IPS-18a (cell line): ENCODE measurements at regions not wholly inside any gene's neighbourhood (a gene's known extent, or its start where the extent isn't known, plus 50 kb on each side); places are given as distances from the start of the nearest gene placed in this dataset.

ENCODE experiments used
- H3K27ac ChIP-seq: one replicate; pipeline ENCODE4 v1.5.1; 2013; ENCODE audit warnings: low read length
- H3K27me3 ChIP-seq: one replicate; pipeline ENCODE4 v1.6.1; 2013; ENCODE audit warnings: mild to moderate bottlenecking, low read length; ENCODE audit not compliant: control insufficient read depth, insufficient read depth
- H3K36me3 ChIP-seq: one replicate; pipeline ENCODE4 v1.6.1; 2013; ENCODE audit warnings: low read depth, low read length; ENCODE audit not compliant: control insufficient read depth
- H3K4me1 ChIP-seq: one replicate; pipeline ENCODE4 v1.6.1; 2013; ENCODE audit warnings: low read depth, low read length; ENCODE audit not compliant: control insufficient read depth
- H3K4me3 ChIP-seq: one replicate; pipeline ENCODE4 v1.5.1; 2013; ENCODE audit warnings: low read length
- H3K9ac ChIP-seq: one replicate; pipeline ENCODE4 v1.6.1; 2013; ENCODE audit warnings: mild to moderate bottlenecking, low read length, moderate library complexity
- H3K9me3 ChIP-seq: one replicate; pipeline ENCODE4 v1.6.1; 2013; ENCODE audit warnings: low read depth, low read length; ENCODE audit not compliant: control insufficient read depth

DNA sequence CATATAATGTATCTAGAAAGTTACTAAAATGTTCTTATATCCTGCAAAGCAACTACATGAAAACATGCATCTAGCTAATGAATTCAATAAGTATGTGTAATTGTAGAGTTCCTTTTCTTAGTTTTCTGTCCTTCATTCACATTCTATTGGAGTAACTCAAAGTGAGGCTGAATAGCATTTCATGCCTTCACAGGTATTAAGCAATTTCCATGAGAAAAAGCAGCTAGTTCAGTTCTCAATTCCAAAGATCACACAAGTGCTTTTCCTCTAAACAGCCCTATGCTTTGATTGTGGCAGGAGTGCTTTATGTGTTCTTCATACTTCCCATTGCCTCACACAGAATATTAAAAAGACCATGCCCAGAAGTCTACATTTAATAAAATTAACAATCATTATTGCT is 274.9 kb downstream of the RFPL4B start:
- no peaks in the 10 kb centered on the region for H3K27me3 ChIP-seq
- no peaks in the 10 kb centered on the region for H3K36me3 ChIP-seq
- H3K4me1 ChIP-seq: peaks cover 7% of the 10 kb centered on the region
- no peak overlapping the region for H3K9ac ChIP-seq
- H3K4me3 ChIP-seq: no peak overlapping the region
- H3K27ac ChIP-seq: no peak overlapping the region
- H3K9me3 ChIP-seq: no peaks in the 10 kb centered on the region

DNA sequence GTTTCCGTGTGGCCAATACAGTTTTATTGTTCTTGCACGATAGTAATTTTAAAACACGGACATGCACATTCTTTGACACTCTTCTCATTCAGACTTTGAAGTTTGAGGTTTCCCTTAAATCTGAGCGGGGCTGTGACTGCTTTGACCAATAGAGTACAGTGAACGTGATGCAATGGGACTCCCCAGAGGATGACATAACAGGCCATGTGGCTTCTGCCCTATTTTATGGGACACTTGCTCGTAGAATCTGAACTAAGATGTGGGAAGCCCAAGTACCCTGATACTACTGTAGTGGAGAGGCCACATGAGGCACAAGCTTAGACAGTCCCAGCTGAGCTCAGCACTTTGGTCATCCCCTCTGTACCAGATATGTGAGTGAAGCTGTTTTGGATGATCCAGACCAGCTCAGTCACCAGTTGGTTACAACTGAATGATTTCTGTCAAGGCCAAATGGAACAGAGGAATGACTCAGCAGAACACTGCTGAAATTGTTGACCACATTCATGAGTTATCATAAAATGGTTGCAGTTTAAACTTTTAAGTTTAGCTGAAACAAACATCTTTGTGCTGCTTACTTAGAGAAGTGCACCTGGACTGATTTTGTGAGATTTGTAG is 279.4 kb downstream of the RFPL4B start:
- Histone ChIP-seq H3K27ac (no peak overlapping the region), H3K4me3 (no peak overlapping the region), H3K9ac (no peak overlapping the region), H3K4me1 (peaks cover 7% of the 10 kb centered on the region), H3K9me3 (no peaks in the 10 kb centered on the region), H3K27me3 (no peaks in the 10 kb centered on the region), H3K36me3 (no peaks in the 10 kb centered on the region)

DNA sequence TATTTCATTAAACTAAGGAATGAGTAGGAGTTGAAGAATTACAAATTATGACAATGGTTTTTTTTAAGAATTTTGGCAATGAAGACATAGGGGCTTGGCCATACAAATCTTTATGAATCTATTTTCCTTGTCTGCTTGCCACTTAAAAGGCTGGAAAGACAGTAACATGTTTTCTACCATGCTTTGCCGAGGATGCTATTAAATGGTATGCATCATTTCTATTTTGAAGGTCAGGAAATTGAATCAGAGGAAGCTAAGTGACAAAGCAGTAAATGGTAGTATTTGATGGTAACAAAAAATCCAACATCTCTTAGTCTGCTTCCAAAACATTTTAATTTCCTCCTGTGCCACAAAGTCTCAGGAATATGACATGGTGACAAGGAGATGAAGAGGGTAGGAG is 287.2 kb downstream of the RFPL4B start:
- H3K4me3 ChIP-seq: no peak overlapping the region
- no peak overlapping the region for H3K9ac ChIP-seq
- H3K4me1 ChIP-seq: no peaks in the 10 kb centered on the region
- H3K27me3 ChIP-seq: no peaks in the 10 kb centered on the region
- no peaks in the 10 kb centered on the region for H3K36me3 ChIP-seq
- no peak overlapping the region for H3K27ac ChIP-seq
- no peaks in the 10 kb centered on the region for H3K9me3 ChIP-seq

DNA sequence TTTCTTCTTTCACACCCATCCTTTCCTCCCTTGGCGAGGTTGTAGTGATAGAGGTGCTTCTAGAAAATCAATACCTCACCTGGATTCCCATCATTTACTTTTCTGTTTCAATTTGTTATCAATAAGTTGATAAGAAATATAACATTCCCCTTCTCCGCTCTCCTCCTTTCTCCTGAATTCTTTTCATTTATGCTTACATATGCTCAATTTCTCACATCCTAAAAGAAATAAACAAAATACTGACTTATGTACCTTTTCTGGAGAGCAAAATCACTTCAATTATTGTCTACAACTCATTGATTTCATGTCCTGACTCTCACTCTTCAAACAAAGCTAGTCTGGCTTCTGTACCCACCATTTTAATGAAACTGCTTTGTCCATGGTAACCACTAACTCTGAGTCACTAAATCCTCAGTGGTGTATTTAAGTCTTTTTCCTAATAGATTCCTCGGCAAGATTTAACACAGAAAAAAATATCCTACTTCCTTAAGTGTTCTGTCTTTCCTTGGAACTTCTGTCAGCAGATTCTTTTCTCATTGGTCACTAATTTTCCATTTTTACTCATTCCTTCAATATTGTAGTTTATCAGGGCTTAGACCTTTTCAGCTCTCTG is 289.6 kb downstream of the RFPL4B start:
- Histone ChIP-seq H3K4me1 (no peaks in the 10 kb centered on the region), H3K27me3 (no peaks in the 10 kb centered on the region), H3K36me3 (no peaks in the 10 kb centered on the region), H3K9ac (no peak overlapping the region), H3K4me3 (no peak overlapping the region), H3K9me3 (no peaks in the 10 kb centered on the region), H3K27ac (no peak overlapping the region)

DNA sequence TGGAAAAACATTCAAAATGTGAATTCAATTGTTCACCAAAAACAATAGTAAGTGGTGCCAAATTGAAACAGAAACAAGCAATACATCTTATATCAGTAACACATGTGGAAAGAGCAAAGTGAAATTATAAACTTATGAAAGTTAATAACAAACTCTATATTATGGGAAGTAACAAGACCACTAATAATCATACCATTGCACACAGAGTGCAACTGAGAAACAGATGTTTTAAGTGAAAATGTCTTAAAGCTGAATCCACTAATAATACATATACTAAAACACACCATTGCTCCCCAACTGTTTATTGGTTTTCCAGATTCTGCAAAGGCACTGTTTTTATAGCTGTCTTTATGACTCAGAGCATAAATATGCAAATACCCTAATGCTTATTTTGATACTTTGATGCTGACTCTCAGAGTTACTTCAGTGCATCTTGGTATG is 292.3 kb downstream of the RFPL4B start:
- Histone ChIP-seq H3K9me3 (no peaks in the 10 kb centered on the region), H3K27me3 (no peaks in the 10 kb centered on the region), H3K4me3 (no peak overlapping the region), H3K27ac (no peak overlapping the region), H3K36me3 (no peaks in the 10 kb centered on the region), H3K4me1 (no peaks in the 10 kb centered on the region), H3K9ac (no peak overlapping the region)

DNA sequence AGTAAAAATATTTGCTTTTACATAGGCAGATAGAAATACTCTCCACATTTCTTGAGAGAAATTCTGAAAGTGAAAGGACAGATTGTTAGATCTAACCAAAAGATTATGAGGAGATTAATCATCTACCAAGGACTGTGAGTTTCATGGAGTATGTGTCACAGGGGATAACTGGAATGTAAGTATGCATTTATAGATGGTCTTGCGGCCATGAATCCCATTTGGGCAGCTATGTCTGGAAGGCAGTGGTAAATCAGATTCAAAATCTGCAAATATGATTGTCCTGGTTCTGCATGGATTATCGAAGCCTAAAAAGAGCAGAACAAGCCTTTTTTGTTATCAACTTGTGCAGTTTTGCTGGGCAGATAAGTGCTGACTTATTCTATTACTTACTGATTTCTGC is 293.8 kb downstream of the RFPL4B start:
- no peak overlapping the region for H3K27ac ChIP-seq
- H3K36me3 ChIP-seq: no peaks in the 10 kb centered on the region
- no peaks in the 10 kb centered on the region for H3K27me3 ChIP-seq

DNA sequence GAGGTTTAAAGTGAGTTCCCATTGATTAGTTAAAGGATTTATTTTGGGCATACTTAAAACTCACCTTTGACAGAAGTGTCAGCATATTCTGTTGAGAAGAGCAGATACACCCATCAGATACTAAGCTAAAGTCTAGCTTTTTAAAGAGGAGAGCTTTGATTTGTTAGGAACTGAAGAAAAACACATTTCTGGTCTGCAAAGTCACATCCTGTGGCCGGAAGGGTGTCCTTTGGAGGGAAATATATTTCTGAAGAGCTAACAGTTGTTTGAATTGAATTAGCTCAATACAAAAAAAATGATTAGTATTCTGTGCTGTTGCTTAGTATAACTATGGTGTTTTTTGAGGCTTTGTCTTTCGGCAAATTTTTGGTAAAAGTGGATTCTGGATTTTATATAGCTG is 302.7 kb downstream of the RFPL4B start:
- no peaks in the 10 kb centered on the region for H3K27me3 ChIP-seq
- no peaks in the 10 kb centered on the region for H3K9me3 ChIP-seq
- no peak overlapping the region for H3K4me3 ChIP-seq
- no peaks in the 10 kb centered on the region for H3K36me3 ChIP-seq
- H3K27ac ChIP-seq: no peak overlapping the region
- H3K9ac ChIP-seq: no peak overlapping the region
- no peaks in the 10 kb centered on the region for H3K4me1 ChIP-seq

More for the DNA sequence above, 293.8 kb downstream of the RFPL4B start:
- no peak overlapping the region for H3K4me3 ChIP-seq
- no peaks in the 10 kb centered on the region for H3K4me1 ChIP-seq
- H3K9ac ChIP-seq: no peak overlapping the region
- no peaks in the 10 kb centered on the region for H3K9me3 ChIP-seq

DNA sequence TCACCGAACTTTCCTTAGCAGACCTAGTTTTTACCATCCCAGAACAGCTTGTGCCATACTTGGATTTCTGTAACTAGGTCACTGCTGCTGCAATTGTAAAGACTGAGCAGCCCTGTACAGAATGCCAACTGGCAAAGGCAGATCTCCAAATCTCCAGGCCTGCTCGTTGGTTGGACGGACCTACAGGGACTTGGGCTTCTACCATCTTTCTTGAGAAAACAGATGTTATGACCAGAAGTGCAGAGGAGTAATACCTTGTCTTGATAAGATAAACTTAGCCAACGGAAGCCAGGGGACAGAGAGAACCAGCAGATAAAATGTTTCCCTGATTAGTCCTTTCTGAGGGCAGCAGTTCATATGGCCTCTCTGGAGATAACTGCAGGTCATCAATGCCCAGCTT is 304.1 kb downstream of the RFPL4B start:
- Histone ChIP-seq H3K27me3 (no peaks in the 10 kb centered on the region), H3K36me3 (no peaks in the 10 kb centered on the region), H3K9me3 (no peaks in the 10 kb centered on the region)

DNA sequence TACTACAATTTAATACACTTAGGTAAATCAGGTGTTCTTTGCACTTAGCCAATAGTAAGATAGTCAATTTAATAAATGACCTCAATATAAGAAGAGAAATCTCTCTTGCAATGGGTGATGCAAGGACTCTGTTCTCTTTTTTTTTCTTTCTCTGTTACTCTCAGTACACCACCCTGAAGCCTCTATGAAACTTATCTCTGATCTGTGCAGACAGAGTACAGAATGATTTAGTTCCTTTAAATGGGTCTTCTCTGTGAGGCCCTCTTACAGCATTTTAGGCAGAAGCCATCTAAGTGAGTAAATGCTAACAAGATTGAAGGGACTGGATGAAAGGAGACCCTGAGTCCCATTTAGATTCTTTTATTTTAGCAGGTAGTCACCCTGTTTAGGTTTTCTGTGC is 312.8 kb downstream of the RFPL4B start:
- Histone ChIP-seq H3K27ac (no peak overlapping the region), H3K36me3 (no peaks in the 10 kb centered on the region), H3K9ac (no peak overlapping the region), H3K4me3 (no peak overlapping the region), H3K9me3 (no peaks in the 10 kb centered on the region), H3K4me1 (no peaks in the 10 kb centered on the region), H3K27me3 (no peaks in the 10 kb centered on the region)

More for the DNA sequence above, 304.1 kb downstream of the RFPL4B start:
- no peak overlapping the region for H3K4me3 ChIP-seq
- no peak overlapping the region for H3K27ac ChIP-seq
- H3K4me1 ChIP-seq: no peaks in the 10 kb centered on the region
- H3K9ac ChIP-seq: no peak overlapping the region

DNA sequence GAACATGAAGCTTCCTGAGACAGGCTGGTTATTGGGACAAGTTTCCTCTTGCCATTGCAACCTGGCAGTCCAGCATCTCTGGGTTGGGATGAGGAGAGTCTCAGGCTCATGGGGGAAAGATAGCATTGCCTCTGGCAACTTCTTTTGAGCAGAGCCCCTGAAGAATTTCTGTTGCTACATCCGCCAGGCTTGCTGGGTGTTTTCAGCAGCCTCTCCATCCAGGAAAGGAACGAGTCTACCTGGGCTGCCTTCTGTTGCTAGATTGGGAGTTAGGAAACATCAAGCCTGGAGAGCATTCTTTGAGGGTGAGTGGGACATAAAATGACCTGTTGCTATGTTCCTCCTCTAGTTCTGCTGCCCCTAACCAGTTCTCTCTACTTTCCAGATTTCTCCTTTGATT is 313.5 kb downstream of the RFPL4B start:
- H3K9ac ChIP-seq: no peak overlapping the region
- H3K36me3 ChIP-seq: no peaks in the 10 kb centered on the region
- H3K27ac ChIP-seq: no peak overlapping the region
- no peaks in the 10 kb centered on the region for H3K27me3 ChIP-seq
- no peaks in the 10 kb centered on the region for H3K9me3 ChIP-seq
- H3K4me1 ChIP-seq: no peaks in the 10 kb centered on the region
- H3K4me3 ChIP-seq: no peak overlapping the region

DNA sequence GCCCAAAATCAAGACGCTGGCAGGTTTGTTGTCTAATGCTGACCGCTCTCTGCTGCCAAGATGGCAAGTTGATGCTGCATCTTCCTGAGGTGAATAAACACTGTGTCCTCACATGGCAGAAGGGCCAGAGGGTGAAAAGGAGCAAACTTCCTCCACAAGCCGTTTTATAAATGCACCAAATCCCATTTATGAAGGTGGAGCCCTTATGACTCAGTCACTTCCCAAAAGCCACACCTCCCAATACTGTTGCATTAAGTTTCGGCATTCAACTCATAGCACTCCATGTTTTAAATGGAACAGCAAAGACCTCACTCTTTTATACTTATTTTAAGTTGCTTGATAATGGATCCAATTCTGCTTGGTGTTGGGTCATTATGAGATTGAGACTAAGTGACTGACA is 316.6 kb downstream of the RFPL4B start:
- Histone ChIP-seq H3K9ac (no peak overlapping the region), H3K27me3 (no peaks in the 10 kb centered on the region), H3K4me3 (no peak overlapping the region), H3K4me1 (no peaks in the 10 kb centered on the region), H3K9me3 (no peaks in the 10 kb centered on the region), H3K27ac (no peak overlapping the region), H3K36me3 (no peaks in the 10 kb centered on the region)

DNA sequence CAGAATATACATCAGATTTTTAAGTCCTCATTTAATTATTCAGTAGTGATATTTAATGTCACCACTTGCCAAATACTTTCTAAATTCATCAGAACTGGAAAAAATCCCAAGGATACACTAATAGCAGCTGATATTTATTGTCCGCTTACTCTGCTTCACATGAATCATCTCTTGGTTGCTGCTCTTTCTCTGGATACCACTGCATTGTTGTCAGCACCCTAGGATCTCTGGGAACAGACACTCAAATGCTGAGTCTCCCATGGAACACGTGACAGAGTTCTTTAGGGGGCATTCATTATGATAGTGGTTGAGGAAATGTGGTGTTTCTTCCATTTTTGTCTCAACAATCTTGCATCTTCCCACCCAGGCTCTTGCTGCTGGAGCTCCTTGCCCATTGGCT is 318.0 kb downstream of the RFPL4B start:
- H3K9ac ChIP-seq: no peak overlapping the region

More for the DNA sequence above, 318.0 kb downstream of the RFPL4B start:
- no peaks in the 10 kb centered on the region for H3K36me3 ChIP-seq
- no peaks in the 10 kb centered on the region for H3K27me3 ChIP-seq
- no peak overlapping the region for H3K4me3 ChIP-seq
- H3K4me1 ChIP-seq: no peaks in the 10 kb centered on the region
- H3K9me3 ChIP-seq: no peaks in the 10 kb centered on the region
- no peak overlapping the region for H3K27ac ChIP-seq
